Adrenal gland (tissue), 9 donors: ENCODE measurements at regions not wholly inside any gene's neighbourhood (a gene's known extent, or its start where the extent isn't known, plus 50 kb on each side); places are given as distances from the start of the nearest gene placed in this dataset.

Experiments
- DNase-seq, 7 donors: peaks; one replicate each; pipeline ENCODE4 v3.0.0-alpha.2; 2019 to 2020
- H3K27ac ChIP-seq, 5 donors: fragments of 200-600 bp; sonication (generic) in 4 of 5; 1 replicate in 3 of 5; 2 replicates in 2 of 5; pipeline versions ENCODE4 v1.5.1 to v1.8.0; 2016 to 2020; ENCODE audit warnings: mild to moderate bottlenecking in 1 of 5
- H3K27me3 ChIP-seq: fragments of 200-600 bp; 2 replicates; pipeline ENCODE4 v1.8.0; 2021
- H3K36me3 ChIP-seq, 2 donors: fragments of 200-600 bp; replicated peaks in 1 of 2; 1 replicate in 1 of 2; 2 replicates in 1 of 2; pipeline versions ENCODE4 v1.5.1 to v1.8.0; 2018 to 2022
- H3K4me1 ChIP-seq, 2 donors: fragments of 200-600 bp; replicated peaks in 1 of 2; 1 replicate in 1 of 2; 2 replicates in 1 of 2; pipeline versions ENCODE4 v1.5.1 to v1.8.0; 2018 to 2021
- H3K4me3 ChIP-seq, 4 donors: fragments of 200-600 bp; sonication (generic) in 3 of 4; one replicate each; pipeline ENCODE4 v1.5.1; 2016 to 2018
- H3K9me3 ChIP-seq, 3 donors: fragments of 200-600 bp; sonication (generic) in 1 of 3; replicated peaks in 1 of 3; 1 replicate in 2 of 3; 2 replicates in 1 of 3; pipeline versions ENCODE4 v1.5.1 to v1.8.0; 2016 to 2021
- CTCF ChIP-seq, 6 experiments: fragments of 450-650 bp in 4 of 6; fragments of 200-600 bp in 2 of 6; sonication (generic) in 1 of 6; IDR thresholded peaks; 1 replicate in 5 of 6; 2 replicates in 1 of 6; pipeline versions ENCODE4 v1.5.1 to v1.8.0; 2016 to 2021; ENCODE audit warnings: antibody characterized with exemption in 6 of 6, mild to moderate bottlenecking in 2 of 6, moderate library complexity in 1 of 6
- POLR2A ChIP-seq, 2 donors: fragments of 450-650 bp; IDR thresholded peaks; one replicate each; pipeline ENCODE4 v1.6.1; 2017; ENCODE audit warnings: antibody characterized with exemption in 2 of 2, mild to moderate bottlenecking in 2 of 2, moderate library complexity in 1 of 2
- WGBS, 4 donors: extraction: QIAGEN DNeasy Blood & Tissue Kit in 2 of 4; methylation state at CpG; one replicate each; pipeline versions ENCODE4 v1.1.5 to v1.1.7; 2013 to 2017; 5-methylcytosine and 5-hydroxymethylcytosine counted together
- intact Hi-C, 2 donors: fragments of 100-400 bp; cut with DNase I; formaldehyde crosslinking; loops; one replicate each; pipeline versions ENCODE4 v1.14.1 to v1.15.0; 2022 to 2023
- donor health status: healthy with polysubstance abuse.
- donor health status: Bipolar disorder and iron deficiency.
- donor health status: DM: yes; HTN: yes; CAD: no.
- donor health status: DM: no; HTN: no; CAD: no.
- donor health status: DM: no; HTN: no; CAD: no.

GRCh38 chrX:128728943-128729342, 676.7 kb upstream of the ACTRT1 start:
- no peak overlapping the region for H3K4me3 ChIP-seq
- no peaks in the 10 kb centered on the region for H3K4me1 ChIP-seq
- H3K27ac ChIP-seq = no peak overlapping the region
- H3K36me3 ChIP-seq = no peaks in the 10 kb centered on the region
- intact Hi-C loops = no loop called here
- no peaks in the 10 kb centered on the region for H3K9me3 ChIP-seq
- H3K27me3 ChIP-seq = no peaks in the 10 kb centered on the region
- no peak for DNase-seq
- TF ChIP-seq POLR2A (IDR thresholded peaks at IDR 0.05) (no peak), CTCF (IDR thresholded peaks at IDR 0.05) (no peak)
- 60 to 76% (median 76%) methylated on average over 1 of the region's 1 CpG for WGBS, 4 donors

- no peak overlapping the region for H3K4me3 ChIP-seq
- intact Hi-C loops = no loop called here
- H3K27ac ChIP-seq = no peak overlapping the region
- H3K4me1 ChIP-seq = no peaks in the 10 kb centered on the region
- no peaks in the 10 kb centered on the region for H3K36me3 ChIP-seq
- no peaks in the 10 kb centered on the region for H3K27me3 ChIP-seq
- TF ChIP-seq CTCF (IDR thresholded peaks at IDR 0.05) (no peak), POLR2A (IDR thresholded peaks at IDR 0.05) (no peak)
- H3K9me3 ChIP-seq = no peaks in the 10 kb centered on the region
- WGBS, 4 donors = 77 to 88% (median 80%) methylated on average over 4 of the region's 4 CpGs
- no peak for DNase-seq
Measured at GRCh38 chrX:128717635-128718578, 665.7 kb upstream of the ACTRT1 start.

- 75 to 93% (median 85%) methylated on average over 4 to 9 of the region's 9 CpGs for WGBS, 4 donors
- no peak for DNase-seq
- intact Hi-C loops = no loop called here
Measured at GRCh38 chrX:128714425-128714824, 662.2 kb upstream of the ACTRT1 start.

More at GRCh38 chrX:128714425-128714824, 662.2 kb upstream of the ACTRT1 start:
- TF ChIP-seq POLR2A (IDR thresholded peaks at IDR 0.05) = no peak
- TF ChIP-seq CTCF (IDR thresholded peaks at IDR 0.05) = no peak
- Histone ChIP-seq H3K9me3 (no peaks in the 10 kb centered on the region), H3K27ac (no peak overlapping the region), H3K27me3 (no peaks in the 10 kb centered on the region), H3K36me3 (no peaks in the 10 kb centered on the region), H3K4me3 (no peak overlapping the region), H3K4me1 (no peaks in the 10 kb centered on the region)
